DMS153 (cell line): ENCODE measurements at regions not wholly inside any gene's neighbourhood (a gene's known extent, or its start where the extent isn't known, plus 50 kb on each side); places are given as distances from the start of the nearest gene placed in this dataset.

Experiments
- DNase-seq: peaks from one replicate; lab custom pipeline; 2025; lab: John Stamatoyannopoulos, UW

- DNase-seq = no peak
These were observed 556.6 kb upstream of the CDH4 start for GRCh38 chr20:60695226-60696000.

- no peak for DNase-seq
These were observed 554.8 kb upstream of the CDH4 start for GRCh38 chr20:60697252-60697651.

- no peak for DNase-seq
These were observed 551.3 kb upstream of the CDH4 start for GRCh38 chr20:60700728-60701127.

DNA sequence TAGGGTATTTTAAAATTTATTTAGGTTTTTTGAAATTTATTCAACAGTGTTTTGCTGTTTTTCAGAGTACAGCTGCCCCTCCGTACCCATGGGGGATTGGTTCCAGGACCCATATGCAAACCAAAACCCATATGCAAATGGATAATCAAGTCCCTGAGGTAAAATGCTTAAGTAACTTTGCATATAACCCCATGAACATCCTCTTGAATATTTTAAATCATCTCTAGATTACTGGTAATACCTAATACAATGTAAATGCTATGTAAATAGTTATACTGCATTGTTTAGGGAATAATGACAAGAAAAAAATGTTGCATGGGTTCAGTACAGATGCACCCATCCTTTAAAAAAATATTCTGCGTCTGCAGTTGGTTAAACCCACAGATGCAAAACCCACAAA is 547.9 kb upstream of the CDH4 start:
- DNase-seq = no peak

DNA sequence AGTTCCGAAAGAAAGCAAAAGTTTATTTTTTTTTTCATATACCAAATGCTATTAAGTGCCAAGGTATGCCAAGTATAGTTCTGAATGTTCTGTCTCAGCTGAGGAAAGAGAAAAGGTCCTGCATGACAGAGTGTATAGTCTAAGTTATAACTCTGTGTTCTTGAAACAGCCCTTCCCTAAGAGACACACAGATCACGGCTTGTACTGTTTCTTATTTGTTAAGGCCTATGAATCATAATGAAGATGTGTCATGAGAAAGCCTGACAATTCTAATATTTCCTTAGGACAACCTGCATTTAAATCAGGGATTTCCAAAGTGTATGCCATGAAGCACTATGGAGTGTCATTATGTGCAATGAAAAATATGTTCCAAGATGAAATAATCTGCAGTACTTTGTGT is 538.7 kb upstream of the CDH4 start:
- DNase-seq = no peak

GRCh38 chr20:60715172-60715571 is 536.9 kb upstream of the CDH4 start:
- no peak for DNase-seq

DNA sequence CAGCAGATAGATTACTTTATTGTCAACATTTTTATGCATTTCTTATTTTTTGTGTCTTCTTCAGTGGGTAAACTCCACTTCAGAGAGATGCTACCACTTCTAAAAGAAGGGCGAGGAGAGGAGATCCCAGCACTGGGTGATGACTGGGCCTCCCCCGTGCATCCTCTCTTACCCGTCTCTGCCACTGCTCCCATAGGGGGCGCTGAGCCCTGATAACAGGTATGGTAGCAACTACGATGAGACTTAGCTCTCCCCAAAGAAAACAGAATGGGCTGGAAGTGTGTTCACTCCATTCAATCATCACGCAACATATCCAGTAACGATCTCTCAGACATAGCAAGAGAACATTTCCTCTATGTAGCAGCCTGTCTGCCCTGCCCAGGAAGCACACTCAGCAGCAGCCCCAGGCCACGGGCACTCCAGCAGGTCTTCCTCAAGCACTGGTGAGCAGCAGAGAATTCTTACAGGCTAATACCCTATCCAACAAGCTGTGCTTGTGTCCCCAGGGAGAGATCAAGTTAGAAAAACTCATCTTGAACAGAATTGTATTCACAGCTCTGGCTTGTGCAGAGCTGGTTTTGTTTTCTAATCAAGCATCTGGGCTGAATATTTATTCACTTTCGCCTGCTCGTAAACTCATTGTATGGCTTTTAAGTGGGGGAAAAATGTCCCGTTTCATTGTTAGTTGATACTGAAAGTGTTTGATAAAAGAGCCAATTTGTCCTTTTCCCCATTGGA is 533.1 kb upstream of the CDH4 start:
- DNase-seq = peak; percentile 98

DNA sequence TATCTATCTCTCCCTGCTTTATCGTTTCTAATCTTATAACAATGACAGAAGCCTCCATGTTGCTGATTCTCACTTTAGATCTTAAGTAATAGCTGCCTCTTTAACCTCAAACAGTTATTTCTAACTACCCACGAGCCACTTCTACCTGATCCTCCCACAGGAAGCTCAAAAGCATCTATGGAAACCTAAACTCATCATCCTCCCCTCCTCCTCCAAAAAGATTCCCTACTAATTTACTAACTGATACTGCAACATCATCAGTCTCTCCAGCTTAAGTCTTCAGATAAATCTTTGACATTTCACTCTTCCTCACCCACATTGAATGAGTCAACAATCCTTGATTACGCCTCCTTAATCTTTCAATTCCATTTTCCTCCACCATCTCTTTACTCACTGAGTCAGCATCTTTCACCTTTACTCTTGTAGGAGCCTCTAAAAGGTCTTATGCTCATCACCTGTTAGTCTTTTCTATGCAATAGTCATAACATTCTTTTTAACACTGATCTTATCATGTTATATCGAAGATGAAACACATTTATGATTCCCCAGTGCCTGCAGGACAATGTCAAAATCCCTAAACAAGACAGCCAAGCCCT is 526.7 kb upstream of the CDH4 start:
- DNase-seq = no peak

GRCh38 chr20:60727425-60727824 is 524.6 kb upstream of the CDH4 start:
- no peak for DNase-seq

DNA sequence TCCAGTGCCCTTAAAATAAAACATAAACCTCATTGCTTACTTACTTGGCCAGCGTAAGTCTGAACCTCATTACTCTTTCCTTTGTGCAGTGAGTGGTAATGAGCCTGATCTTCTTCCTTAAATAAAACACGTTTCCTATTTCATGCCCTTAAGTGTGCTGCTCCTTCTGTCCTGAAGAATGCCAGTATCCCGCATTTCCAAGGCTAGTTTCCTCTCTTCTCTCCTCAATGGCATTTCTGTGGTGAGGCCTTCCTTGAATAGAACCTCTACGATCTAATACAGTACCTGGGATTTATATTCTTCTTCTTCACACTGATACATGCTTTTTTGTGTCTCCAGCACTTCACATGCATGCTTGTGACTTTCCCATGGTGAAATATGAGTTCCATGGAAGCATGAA is 523.4 kb upstream of the CDH4 start:
- no peak for DNase-seq

DNA sequence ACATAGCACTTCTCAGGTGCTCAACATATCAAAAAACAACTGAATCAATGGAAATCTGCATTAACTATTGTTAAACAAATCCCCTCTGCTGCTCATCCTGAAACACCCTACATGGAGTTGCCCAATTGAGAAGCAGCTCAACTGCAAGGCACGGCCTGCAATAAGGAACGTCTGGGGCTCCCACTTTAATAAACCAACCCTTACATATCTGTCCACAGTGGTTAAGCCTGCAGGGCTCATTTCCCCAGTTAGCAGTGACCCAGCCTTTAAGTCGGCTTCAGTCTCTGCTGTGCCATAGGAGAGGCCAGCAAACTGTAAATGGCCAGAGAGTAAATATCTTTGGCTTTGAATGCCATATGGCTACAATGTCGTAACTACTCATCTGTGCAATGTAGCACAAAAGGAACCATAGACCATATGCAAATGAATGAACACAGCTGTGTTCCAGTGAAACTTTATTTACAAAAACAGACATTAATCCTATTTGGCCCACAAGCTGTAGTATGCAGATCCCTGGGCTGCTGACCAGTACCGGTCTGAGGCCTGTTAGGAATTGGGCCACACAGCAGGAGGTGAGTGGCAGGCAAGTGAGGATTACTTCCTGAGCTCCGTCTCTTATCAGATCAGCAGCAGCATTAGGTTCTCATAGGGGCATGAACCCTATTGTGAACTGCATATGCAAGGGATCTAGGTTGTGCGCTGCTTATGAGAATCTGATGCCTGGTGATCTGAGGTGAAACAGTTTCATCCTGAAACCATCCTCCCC is 522.7 kb upstream of the CDH4 start:
- DNase-seq = no peak

DNA sequence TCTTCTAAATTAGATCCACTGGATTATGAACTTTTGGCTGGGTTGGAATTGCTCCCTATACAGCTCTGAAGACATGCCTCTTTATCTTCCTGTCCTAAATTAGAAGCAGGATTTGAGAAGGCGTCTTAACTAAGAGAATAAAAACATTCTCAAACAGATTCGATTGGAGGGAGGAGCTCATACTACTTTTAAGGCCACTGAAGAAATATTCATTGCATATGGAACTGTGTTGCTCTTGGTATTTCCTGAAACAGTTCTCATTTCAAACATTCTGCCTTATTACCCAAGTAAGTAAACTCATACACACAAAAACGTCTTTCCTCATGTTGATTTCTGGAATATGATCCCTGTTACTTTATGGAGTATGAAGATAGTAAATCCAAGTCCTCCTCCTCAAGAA is 519.7 kb upstream of the CDH4 start:
- no peak for DNase-seq

DNA sequence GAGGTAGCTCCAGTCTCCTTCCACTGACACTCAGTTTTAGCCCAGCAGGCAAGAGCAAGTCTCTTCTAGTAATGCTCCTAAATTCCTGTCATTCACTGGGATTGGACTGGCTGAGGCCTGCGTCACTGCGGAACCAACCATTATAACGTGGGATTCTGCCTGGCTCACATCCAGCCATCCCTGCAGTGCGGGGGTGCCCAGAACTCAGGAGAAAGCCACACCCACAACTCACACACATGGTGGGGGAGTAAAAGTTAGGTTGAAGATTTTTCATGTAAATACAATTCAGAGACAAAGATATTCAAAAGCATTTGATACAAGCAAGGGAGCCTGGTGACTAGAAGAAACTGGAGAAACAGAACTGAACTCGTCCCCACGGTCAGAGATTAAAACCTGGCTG is 504.0 kb upstream of the CDH4 start:
- no peak for DNase-seq

DNA sequence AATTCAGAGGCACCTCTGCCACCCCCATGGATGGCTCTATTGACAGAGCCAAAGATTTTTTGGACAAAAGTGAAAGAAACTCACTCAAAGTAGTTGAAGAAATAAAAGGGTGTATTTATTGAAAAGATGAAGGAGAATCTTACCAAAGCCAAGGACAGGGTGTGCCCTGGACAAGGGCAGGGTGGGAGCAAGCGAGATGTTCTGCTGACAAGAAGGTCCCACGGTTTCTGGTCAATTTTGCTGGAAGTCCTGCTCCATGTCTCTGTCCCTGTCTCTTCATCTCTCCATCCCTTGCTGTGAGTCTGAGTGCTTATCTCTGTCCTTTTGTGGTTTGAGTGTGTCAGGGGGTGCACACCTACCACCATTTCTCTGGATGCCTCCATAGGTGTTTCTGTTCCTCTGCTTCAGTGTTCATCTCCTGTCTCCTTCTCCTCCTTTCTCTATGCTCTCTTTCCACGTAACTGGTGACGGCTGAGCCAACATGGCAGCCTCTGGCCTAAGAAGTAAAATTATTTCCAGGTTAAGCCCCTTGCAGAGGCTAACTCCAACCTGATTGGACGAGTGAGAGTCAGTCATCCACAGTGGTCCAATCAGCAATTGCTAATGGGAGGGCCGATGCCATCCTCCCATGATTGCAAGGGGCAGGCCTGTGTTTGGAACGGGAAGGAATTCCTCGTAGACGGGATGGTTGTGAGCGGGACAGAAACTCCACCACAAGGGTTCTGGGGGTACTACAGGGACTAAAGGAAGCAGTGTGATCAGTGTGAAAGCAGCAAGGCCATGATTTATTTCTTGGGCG is 502.1 kb upstream of the CDH4 start:
- no peak for DNase-seq

DNA sequence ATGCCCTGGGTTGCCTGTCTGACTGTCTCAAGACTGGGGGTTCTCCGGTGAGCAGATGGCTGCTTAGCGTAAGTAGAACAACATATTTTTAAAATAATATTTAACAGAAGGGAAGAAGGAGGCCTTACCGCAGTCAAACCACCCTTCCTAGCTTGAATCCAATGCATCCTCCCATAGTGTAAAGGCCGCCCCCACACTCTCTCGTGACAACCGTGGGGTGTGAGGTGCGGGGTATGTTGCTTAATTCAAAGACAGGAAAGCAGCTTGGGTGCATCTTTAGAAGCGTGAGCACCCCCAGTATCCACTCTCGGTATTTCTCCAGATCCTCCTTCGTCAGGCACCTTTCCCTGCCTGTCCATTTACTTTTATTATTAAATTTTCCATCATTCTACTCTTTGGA is 501.2 kb upstream of the CDH4 start:
- no peak for DNase-seq

- DNase-seq = no peak
These were observed 500.2 kb upstream of the CDH4 start for GRCh38 chr20:60751826-60752225.

GRCh38 chr20:60752741-60753420 is 499.2 kb upstream of the CDH4 start:
- no peak for DNase-seq

GRCh38 chr20:60754856-60755255 is 497.2 kb upstream of the CDH4 start:
- DNase-seq = no peak

GRCh38 chr20:60759651-60760050 is 492.4 kb upstream of the CDH4 start:
- DNase-seq = no peak

DNA sequence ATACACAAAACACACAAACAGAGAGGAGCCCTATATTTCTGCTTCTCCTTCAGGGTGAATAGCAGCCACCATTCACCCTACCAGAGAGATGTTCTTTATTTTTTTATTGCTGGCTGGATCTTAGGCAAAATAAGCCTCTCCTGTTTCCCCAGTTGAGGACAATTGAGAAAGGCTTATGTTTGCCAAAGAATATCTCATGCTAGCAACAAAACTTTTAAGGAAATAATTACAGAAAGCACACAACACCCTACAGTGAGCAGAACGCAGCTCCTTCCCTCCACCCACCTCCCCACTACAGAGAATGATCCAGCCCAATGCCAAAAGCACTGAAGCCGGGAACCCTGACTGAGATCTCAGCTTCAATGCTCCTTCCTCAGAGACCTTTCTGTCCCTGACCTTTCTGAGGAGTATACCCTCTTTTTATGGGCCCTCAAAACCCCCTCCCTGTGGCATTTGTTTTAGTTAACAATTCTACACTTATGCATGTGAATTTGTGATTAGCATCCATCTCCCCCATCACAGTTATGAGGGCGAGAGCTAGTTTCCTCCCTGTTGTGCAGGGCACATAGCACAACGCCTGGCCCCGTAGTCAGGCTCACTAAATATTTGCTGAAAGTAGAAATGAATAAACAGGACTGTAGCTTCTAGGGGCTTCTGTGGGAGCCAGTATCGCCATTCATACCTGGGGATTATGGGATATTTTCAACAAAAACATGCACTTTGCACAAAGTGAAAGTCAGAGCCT is 491.6 kb upstream of the CDH4 start:
- DNase-seq = no peak
